CD4-positive, CD25-positive, alpha-beta regulatory T cell (primary cell): ENCODE measurements at regions not wholly inside any gene's neighbourhood (a gene's known extent, or its start where the extent isn't known, plus 50 kb on each side); places are given as distances from the start of the nearest gene placed in this dataset.
"Not testable (repeated sequence)": the region's sequence is repeated elsewhere in the genome, so short reads cannot be mapped to it uniquely, and the experiment has no call there.

ENCODE experiments used
- ATAC-seq, 2 donors: fragments of 150-1000 bp; cut with Tn5 transposase; one replicate each; pipeline ENCODE4 v1.10.0; 2021; ENCODE audit warnings: low read depth in 2 of 2, moderate number of reproducible peaks in 2 of 2, moderate library complexity in 1 of 2
- DNase-seq, 3 donors: peaks; one replicate each; pipeline versions ENCODE4 v3.0.0 to v3.0.0-alpha.2; 2012 to 2022; ENCODE audit warnings: mixed read lengths in 1 of 3
- H3K27ac ChIP-seq: one replicate; pipeline ENCODE4 v1.7.0; 2013; ENCODE audit warnings: mild to moderate bottlenecking, low read length; ENCODE audit not compliant: insufficient read depth, poor library complexity, severe bottlenecking
- H3K27me3 ChIP-seq: one replicate; pipeline ENCODE4 v1.7.0; 2013; ENCODE audit warnings: low read length; ENCODE audit not compliant: control insufficient read depth, insufficient read depth
- H3K36me3 ChIP-seq: one replicate; pipeline ENCODE4 v1.7.0; 2013; ENCODE audit warnings: mild to moderate bottlenecking, low read length, moderate library complexity; ENCODE audit not compliant: control insufficient read depth, insufficient read depth
- H3K4me1 ChIP-seq: 2 replicates; pipeline ENCODE4 v1.7.0; 2013; ENCODE audit warnings: mild to moderate bottlenecking, low read length; ENCODE audit not compliant: insufficient read depth, control insufficient read depth, poor library complexity, severe bottlenecking
- H3K4me3 ChIP-seq: one replicate; pipeline ENCODE4 v1.7.0; 2013; ENCODE audit warnings: low read depth, mild to moderate bottlenecking, low read length, moderate library complexity
- H3K9me3 ChIP-seq, 2 experiments: 1 replicate in 1 of 2; 2 replicates in 1 of 2; pipeline ENCODE4 v1.7.0; 2013; ENCODE audit warnings: low read length in 2 of 2, mild to moderate bottlenecking in 1 of 2, moderate library complexity in 1 of 2; ENCODE audit not compliant: control insufficient read depth in 2 of 2
- H3K27ac Mint-ChIP-seq, 3 donors: one replicate each; pipeline ENCODE4 v1.8.0; 2020 to 2022; ENCODE audit warnings: mild to moderate bottlenecking in 3 of 3, mixed read lengths in 3 of 3, moderate library complexity in 2 of 3
- H3K27me3 Mint-ChIP-seq: one replicate; pipeline ENCODE4 v1.8.0; 2022; ENCODE audit warnings: mild to moderate bottlenecking, mixed read lengths
- H3K36me3 Mint-ChIP-seq: one replicate; pipeline ENCODE4 v1.8.0; 2020; ENCODE audit warnings: mixed read lengths
- H3K4me1 Mint-ChIP-seq, 4 donors: one replicate each; pipeline ENCODE4 v1.8.0; 2020 to 2022; ENCODE audit warnings: mixed read lengths in 4 of 4, mild to moderate bottlenecking in 1 of 4
- H3K4me3 Mint-ChIP-seq, 4 donors: one replicate each; pipeline ENCODE4 v1.8.0; 2020 to 2022; ENCODE audit warnings: mild to moderate bottlenecking in 4 of 4, mixed read lengths in 4 of 4, moderate library complexity in 3 of 4
- H3K9me3 Mint-ChIP-seq, 7 donors: one replicate each; pipeline ENCODE4 v1.8.0; 2020 to 2022; ENCODE audit warnings: mixed read lengths in 7 of 7, mild to moderate bottlenecking in 3 of 7, moderate library complexity in 2 of 7

DNA sequence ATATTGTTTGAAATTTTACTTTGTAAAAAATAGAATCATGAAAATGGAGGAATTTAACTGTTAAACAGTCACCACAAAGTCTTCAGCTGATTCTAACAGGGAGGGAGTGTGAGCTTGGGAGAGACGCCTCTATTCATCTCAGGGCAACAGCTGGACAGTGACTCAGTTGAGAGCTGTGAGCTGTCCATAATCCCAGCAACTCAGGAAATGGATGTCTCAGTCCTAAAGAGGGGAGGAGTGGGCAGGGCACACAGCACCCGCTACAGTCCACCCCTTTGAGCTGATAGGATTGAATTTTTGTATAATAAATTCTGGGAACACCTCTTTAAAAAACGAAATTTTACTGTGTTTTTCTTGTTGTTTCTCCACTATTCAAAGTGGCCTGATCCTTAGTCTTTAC is 255.1 kb upstream of the THUMPD2 start:
- H3K9me3 ChIP-seq, result no peaks in the 10 kb centered on the region
- H3K4me3 ChIP-seq, result no peak overlapping the region
- Mint-ChIP-seq H3K4me3 (no peak overlapping the region), H3K9me3 (peaks cover 0 to 7% (median 2%) of the 10 kb centered on the region in 7 donors), H3K27me3 (peaks cover 9% of the 10 kb centered on the region), H3K4me1 (no peaks in the 10 kb centered on the region), H3K36me3 (no peaks in the 10 kb centered on the region), H3K27ac (no peak overlapping the region)
- H3K27me3 ChIP-seq, result no peaks in the 10 kb centered on the region
- no peaks in the 10 kb centered on the region for H3K4me1 ChIP-seq
- H3K27ac ChIP-seq, result no peak overlapping the region
- no peaks in the 10 kb centered on the region for H3K36me3 ChIP-seq
- no peak for ATAC-seq
- DNase-seq, result no peak

DNA sequence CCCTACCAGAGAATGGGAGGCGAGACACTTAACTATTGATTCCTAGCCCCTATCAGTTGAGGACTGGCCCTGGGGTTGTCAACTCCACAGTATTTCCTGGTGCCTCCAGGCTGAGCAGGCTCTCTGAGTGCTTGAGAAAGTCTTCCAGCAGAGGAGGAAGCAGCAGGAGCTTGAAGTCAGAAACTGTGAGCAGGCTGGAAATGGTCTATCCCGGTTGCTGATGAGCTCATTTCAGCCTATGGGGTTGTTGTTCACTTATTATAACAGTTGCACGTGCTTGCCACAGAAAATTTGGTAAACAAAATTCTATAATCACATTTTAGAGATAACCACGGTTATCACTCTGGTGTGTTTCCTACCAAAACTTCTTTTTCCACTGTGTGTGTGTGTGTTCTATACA is 254.7 kb upstream of the THUMPD2 start:
- H3K9me3 Mint-ChIP-seq, result peaks cover 0 to 7% (median 2%) of the 10 kb centered on the region in 7 donors
- H3K27me3 Mint-ChIP-seq, result peaks cover 9% of the 10 kb centered on the region
- H3K36me3 Mint-ChIP-seq, result no peaks in the 10 kb centered on the region
- no peak overlapping the region for H3K4me3 ChIP-seq
- no peak overlapping the region for H3K27ac ChIP-seq
- no peaks in the 10 kb centered on the region for H3K27me3 ChIP-seq
- no peak for ATAC-seq
- H3K9me3 ChIP-seq, result no peaks in the 10 kb centered on the region
- H3K36me3 ChIP-seq, result no peaks in the 10 kb centered on the region
- no peaks in the 10 kb centered on the region for H3K4me1 ChIP-seq
- DNase-seq, result no peak
- no peak overlapping the region for H3K4me3 Mint-ChIP-seq
- H3K4me1 Mint-ChIP-seq, result no peaks in the 10 kb centered on the region
- no peak overlapping the region for H3K27ac Mint-ChIP-seq

DNA sequence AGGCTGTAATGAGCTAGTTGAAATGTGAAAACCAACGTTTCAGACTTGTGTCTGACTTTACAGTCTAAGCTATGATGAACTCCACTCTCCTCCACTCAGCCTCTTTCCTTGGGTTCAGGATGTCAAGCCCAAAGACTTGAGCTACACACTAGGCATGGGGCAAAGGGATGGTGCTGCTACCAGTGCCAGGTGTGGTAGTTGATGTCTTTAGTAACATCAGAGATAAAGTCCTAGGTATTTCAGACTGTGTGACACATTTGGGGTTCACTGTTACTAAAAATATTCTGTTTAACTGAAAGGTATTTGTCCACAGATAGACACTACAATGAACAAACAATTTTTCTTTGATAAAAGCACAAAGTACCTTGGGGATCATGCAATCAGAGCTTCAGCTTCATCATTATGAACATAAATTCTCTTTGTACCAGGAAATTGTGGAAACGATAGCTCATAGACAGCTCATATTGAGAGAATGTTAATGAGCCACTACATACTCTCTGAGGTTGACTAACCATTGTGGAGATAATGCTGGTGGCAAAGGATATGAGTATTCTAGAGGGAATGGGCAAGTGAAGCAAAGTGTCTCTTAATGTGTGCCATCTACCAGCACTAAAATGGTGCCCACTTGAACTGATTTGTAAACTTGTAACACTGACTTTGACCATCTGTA is 253.7 kb upstream of the THUMPD2 start:
- H3K4me3 ChIP-seq, result no peak overlapping the region
- no peaks in the 10 kb centered on the region for H3K9me3 ChIP-seq
- Mint-ChIP-seq H3K27me3 (peaks cover 9% of the 10 kb centered on the region), H3K4me3 (no peak overlapping the region), H3K4me1 (no peaks in the 10 kb centered on the region), H3K36me3 (no peaks in the 10 kb centered on the region), H3K9me3 (peaks cover 0 to 10% (median 2%) of the 10 kb centered on the region in 7 donors), H3K27ac (no peak overlapping the region)
- no peaks in the 10 kb centered on the region for H3K27me3 ChIP-seq
- H3K27ac ChIP-seq, result no peak overlapping the region
- DNase-seq, result no peak
- H3K36me3 ChIP-seq, result no peaks in the 10 kb centered on the region
- ATAC-seq, result no peak
- H3K4me1 ChIP-seq, result no peaks in the 10 kb centered on the region

DNA sequence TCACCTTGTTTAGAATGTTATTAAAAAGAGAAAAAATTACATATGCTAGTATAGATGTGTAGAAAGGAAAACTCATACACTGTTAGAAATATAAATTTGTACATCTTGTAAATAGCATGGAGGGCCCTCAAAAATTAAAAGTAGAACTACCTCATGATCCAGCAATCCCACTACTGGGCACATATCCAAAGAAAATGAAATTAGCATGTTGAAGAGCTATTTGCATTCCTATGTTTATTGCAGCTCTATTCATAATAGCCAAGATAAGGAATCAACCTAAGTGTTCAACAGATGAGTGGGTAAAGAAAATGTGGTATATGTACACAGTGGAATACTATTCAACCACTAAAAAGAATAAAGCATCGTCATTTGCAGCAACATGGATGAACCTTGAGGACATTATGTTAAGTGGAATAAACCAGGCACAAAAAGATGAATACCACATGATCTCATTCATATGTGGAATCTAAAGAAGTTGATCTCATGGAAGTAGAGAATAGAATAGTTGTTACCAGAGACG is 251.5 kb upstream of the THUMPD2 start:
- H3K9me3 ChIP-seq, result no peaks in the 10 kb centered on the region
- H3K4me1 ChIP-seq, result no peaks in the 10 kb centered on the region
- no peak overlapping the region for H3K27ac Mint-ChIP-seq
- DNase-seq, result no peak
- H3K27ac ChIP-seq, result no peak overlapping the region
- no peaks in the 10 kb centered on the region for H3K36me3 Mint-ChIP-seq
- no peaks in the 10 kb centered on the region for H3K36me3 ChIP-seq
- no peak overlapping the region for H3K4me3 Mint-ChIP-seq
- peaks cover 0 to 10% (median 2%) of the 10 kb centered on the region in 7 donors for H3K9me3 Mint-ChIP-seq
- no peaks in the 10 kb centered on the region for H3K4me1 Mint-ChIP-seq
- no peaks in the 10 kb centered on the region for H3K27me3 ChIP-seq
- H3K4me3 ChIP-seq, result no peak overlapping the region
- ATAC-seq, result no peak
- H3K27me3 Mint-ChIP-seq, result no peaks in the 10 kb centered on the region

DNA sequence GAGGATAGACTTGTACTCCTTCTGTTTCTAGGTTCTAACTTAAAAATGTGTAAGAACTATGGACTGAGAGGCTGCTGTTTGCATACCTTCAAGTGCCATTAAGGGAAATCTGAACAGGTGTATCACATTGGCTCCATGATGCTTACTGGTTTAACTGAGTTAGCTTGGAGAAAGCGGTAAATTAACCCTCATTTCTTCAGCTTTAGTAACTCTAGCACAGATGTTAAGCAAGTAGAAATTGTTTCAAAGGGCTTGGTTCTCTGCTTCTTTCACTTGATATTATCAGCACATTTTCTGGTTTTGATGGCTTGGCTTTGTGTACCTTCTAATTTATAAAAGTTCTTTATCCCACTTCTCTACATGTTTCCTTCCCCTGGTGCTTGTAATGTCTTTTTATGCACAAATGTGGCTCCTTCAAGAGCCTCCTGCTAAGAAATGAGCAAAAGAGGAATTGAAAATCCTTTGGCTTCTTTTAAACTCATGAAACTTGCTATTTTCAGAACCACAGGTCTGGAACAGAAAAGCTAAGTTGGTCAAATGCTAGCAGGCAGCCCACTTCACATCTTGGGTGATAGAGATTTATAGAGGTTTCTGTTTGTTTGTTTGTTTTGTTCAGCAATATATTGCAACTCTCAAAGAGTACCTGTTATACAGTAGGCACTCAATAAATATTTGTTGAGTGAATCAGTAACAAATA is 249.9 kb upstream of the THUMPD2 start:
- H3K4me1 ChIP-seq, result no peaks in the 10 kb centered on the region
- Mint-ChIP-seq H3K9me3 (peaks cover 2 to 10% (median 4%) of the 10 kb centered on the region in 7 donors), H3K27ac (no peak overlapping the region), H3K36me3 (no peaks in the 10 kb centered on the region), H3K4me1 (no peaks in the 10 kb centered on the region), H3K4me3 (no peak overlapping the region), H3K27me3 (no peaks in the 10 kb centered on the region)
- ATAC-seq (no peak), DNase-seq (no peak)
- no peak overlapping the region for H3K27ac ChIP-seq
- H3K9me3 ChIP-seq, result peaks cover 0 to under 1% of the 10 kb centered on the region in 2 experiments
- no peaks in the 10 kb centered on the region for H3K27me3 ChIP-seq
- no peak overlapping the region for H3K4me3 ChIP-seq
- no peaks in the 10 kb centered on the region for H3K36me3 ChIP-seq

DNA sequence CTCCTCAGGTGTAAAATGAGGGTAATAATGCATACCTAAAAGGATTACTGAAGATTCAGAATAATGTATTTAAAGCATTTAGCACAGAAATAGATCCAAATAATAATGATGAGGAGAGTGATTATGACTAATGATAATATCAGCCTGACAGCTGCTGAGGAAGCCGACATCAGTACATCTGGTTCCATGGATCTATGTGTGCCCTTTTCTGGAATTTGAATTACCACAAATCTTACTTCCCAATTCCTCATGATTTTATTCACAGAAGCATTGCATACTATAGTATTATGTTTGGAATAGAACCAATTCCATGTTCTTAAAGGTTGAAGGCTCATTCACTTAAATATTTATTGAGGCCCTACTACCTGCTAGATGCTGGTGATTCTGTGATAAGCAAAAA is 248.9 kb upstream of the THUMPD2 start:
- no peaks in the 10 kb centered on the region for H3K4me1 Mint-ChIP-seq
- no peak overlapping the region for H3K27ac ChIP-seq
- H3K27me3 ChIP-seq, result no peaks in the 10 kb centered on the region
- H3K4me3 Mint-ChIP-seq, result no peak overlapping the region
- H3K36me3 ChIP-seq, result no peaks in the 10 kb centered on the region
- no peaks in the 10 kb centered on the region for H3K27me3 Mint-ChIP-seq
- H3K27ac Mint-ChIP-seq, result no peak overlapping the region
- no peak overlapping the region for H3K4me3 ChIP-seq
- DNase-seq, result no peak
- H3K36me3 Mint-ChIP-seq, result no peaks in the 10 kb centered on the region
- ATAC-seq, result no peak
- H3K4me1 ChIP-seq, result no peaks in the 10 kb centered on the region
- H3K9me3 ChIP-seq, result peaks cover 0 to 5% of the 10 kb centered on the region in 2 experiments
- H3K9me3 Mint-ChIP-seq, result peaks cover 2 to 7% (median 5%) of the 10 kb centered on the region in 7 donors

DNA sequence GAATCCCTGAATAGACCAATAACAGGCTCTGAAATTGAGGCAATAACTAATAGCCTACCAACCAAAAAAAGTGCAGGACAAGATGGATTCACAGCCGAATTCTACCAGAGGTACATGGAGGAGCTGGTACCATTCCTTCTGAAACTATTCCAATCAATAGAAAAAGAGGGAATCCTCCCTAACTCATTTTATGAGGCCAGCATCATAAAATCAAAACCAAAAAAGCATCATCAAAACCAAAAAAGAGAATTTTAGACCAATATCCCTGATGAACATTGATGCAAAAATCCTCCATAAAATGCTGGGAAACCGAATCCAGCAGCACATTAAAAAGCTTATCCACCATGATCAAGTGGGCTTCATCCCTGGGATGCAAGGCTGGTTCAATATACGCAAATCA is 246.2 kb upstream of the THUMPD2 start:
- H3K27me3 Mint-ChIP-seq, ATAC-seq: not testable (repeated sequence)

More for the DNA sequence above, 246.2 kb upstream of the THUMPD2 start:
- not testable (repeated sequence) for H3K4me3 ChIP-seq, H3K4me3 Mint-ChIP-seq, DNase-seq, H3K36me3 Mint-ChIP-seq, H3K27ac Mint-ChIP-seq, H3K36me3 ChIP-seq, H3K4me1 ChIP-seq, H3K27me3 ChIP-seq, H3K27ac ChIP-seq, H3K4me1 Mint-ChIP-seq
- peaks cover 5 to 22% (median 6%) of the 10 kb centered on the region in 7 donors for H3K9me3 Mint-ChIP-seq
- H3K9me3 ChIP-seq, result peaks cover 2 to 13% of the 10 kb centered on the region in 2 experiments
